Left lung (tissue), 4 donors: ENCODE measurements at regions not wholly inside any gene's neighbourhood (a gene's known extent, or its start where the extent isn't known, plus 50 kb on each side); places are given as distances from the start of the nearest gene placed in this dataset.

Experiments used
- ATAC-seq: fragments of 200-7000 bp; cut with Tn5 transposase; one replicate; pipeline ENCODE4 v1.9.1; 2020; ENCODE audit warnings: moderate library complexity
- DNase-seq, 4 donors: peaks; one replicate each; pipeline ENCODE4 v3.0.0-alpha.2; 2013 to 2020
- H3K27ac ChIP-seq, 2 donors: fragments of 200-600 bp; sonication (generic) in 1 of 2; one replicate each; pipeline versions ENCODE4 v1.5.0 to v1.8.0; 2020 to 2021
- H3K27me3 ChIP-seq, 2 donors: fragments of 200-600 bp; sonication (generic) in 1 of 2; one replicate each; pipeline versions ENCODE4 v1.5.0 to v1.8.0; 2020 to 2021
- H3K36me3 ChIP-seq, 2 donors: fragments of 200-600 bp; sonication (generic) in 1 of 2; one replicate each; pipeline versions ENCODE4 v1.5.0 to v1.8.0; 2020 to 2021
- H3K4me1 ChIP-seq, 2 donors: fragments of 200-600 bp; one replicate each; pipeline ENCODE4 v1.8.0; 2021
- H3K4me3 ChIP-seq, 2 donors: fragments of 200-600 bp; sonication (generic) in 1 of 2; one replicate each; pipeline versions ENCODE4 v1.5.0 to v1.8.0; 2020 to 2021; ENCODE audit warnings: mild to moderate bottlenecking in 1 of 2
- H3K9me3 ChIP-seq, 2 donors: fragments of 200-600 bp; sonication (generic) in 1 of 2; one replicate each; pipeline versions ENCODE4 v1.5.0 to v1.8.0; 2020 to 2021
- intact Hi-C, 2 donors: fragments of 100-400 bp; cut with DNase I; formaldehyde crosslinking; loops; one replicate each; pipeline versions ENCODE4 v1.11.2 to v1.14.2; 2022
- TF ChIP-seq, protein P1 (sequence below), 2 donors: fragments of 200-600 bp; sonication (generic) in 1 of 2; IDR thresholded peaks; one replicate each; pipeline versions ENCODE4 v1.5.0 to v1.8.0; 2021; ENCODE audit warnings: antibody characterized with exemption in 2 of 2
- donor health status: DM: no; HTN: yes; CAD: no.
- donor health status: DM: no; HTN: no; CAD: no.

DNA sequence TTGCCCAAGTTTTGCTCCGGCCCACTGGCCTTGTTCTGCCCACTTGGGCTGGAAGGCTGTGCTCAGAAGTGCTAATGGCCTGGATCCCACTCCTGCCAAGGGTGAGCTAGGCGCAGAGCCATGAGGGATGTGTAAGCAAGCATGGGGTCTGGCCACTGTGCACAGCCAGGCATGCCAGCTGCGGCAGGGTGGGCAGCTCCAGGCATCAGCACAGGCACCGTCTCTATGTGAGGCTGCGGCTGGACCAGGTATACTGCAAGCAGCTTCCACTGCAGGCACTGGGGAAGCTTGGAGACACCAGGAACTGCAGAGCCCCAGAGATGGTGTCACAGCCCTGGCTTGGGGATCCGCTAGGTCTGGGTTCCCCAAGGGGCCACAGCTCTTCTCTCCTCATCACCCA is 264.9 kb downstream of the LRIG3 start:
- no peaks in the 10 kb centered on the region for H3K4me1 ChIP-seq
- no peaks in the 10 kb centered on the region for H3K36me3 ChIP-seq
- DNase-seq (no peak), ATAC-seq (no peak)
- TF ChIP-seq, protein P1, sequence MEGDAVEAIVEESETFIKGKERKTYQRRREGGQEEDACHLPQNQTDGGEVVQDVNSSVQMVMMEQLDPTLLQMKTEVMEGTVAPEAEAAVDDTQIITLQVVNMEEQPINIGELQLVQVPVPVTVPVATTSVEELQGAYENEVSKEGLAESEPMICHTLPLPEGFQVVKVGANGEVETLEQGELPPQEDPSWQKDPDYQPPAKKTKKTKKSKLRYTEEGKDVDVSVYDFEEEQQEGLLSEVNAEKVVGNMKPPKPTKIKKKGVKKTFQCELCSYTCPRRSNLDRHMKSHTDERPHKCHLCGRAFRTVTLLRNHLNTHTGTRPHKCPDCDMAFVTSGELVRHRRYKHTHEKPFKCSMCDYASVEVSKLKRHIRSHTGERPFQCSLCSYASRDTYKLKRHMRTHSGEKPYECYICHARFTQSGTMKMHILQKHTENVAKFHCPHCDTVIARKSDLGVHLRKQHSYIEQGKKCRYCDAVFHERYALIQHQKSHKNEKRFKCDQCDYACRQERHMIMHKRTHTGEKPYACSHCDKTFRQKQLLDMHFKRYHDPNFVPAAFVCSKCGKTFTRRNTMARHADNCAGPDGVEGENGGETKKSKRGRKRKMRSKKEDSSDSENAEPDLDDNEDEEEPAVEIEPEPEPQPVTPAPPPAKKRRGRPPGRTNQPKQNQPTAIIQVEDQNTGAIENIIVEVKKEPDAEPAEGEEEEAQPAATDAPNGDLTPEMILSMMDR (IDR thresholded peaks at IDR 0.05) = no peak
- H3K9me3 ChIP-seq = peaks cover 0 to 19% of the 10 kb centered on the region in 2 donors
- no peak overlapping the region for H3K4me3 ChIP-seq
- intact Hi-C loops = no loop called here
- no peak overlapping the region for H3K27ac ChIP-seq
- H3K27me3 ChIP-seq = no peaks in the 10 kb centered on the region

DNA sequence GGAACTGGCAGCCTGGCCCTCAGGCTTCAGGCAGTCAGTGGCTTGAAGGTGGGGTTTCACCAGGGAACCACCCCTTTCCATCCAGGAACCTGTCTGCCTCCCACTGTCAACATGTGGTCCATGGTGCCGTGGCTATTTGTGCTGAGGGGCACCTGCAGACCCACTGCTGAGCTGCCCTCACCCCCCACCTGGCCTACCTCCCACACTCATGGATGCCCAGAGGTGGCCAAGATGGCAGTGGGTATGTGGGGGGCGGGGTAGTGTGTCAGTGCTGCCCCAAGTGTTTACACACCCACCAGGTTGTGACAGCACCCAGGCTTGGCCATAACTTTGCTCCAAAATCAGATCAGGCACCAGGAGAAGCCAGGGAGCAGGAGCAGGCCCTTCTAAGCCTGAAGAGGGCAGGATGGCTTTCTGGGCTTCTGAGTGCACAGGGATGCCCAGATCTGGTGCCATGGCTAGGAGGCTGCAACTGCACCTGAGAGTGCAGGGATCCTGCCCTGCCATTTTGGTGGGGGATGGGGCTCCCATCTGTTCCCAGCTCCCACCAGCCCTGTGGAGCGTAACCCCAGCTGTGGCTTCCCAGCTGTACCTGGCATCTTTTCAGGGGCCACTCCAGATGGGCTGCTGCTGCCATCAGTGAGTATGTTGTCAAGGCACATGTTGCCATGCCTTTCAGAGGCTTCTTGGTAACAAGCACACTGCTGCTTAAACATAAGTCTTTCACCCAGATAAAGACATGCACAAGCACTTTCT is 263.9 kb downstream of the LRIG3 start:
- Histone ChIP-seq H3K4me3 (no peak overlapping the region), H3K27me3 (no peaks in the 10 kb centered on the region), H3K27ac (no peak overlapping the region), H3K36me3 (no peaks in the 10 kb centered on the region), H3K4me1 (no peaks in the 10 kb centered on the region), H3K9me3 (peaks cover 0 to 19% of the 10 kb centered on the region in 2 donors)
- ATAC-seq (no peak), DNase-seq (no peak)
- intact Hi-C loops = no loop called here
- TF ChIP-seq, protein P1 (IDR thresholded peaks at IDR 0.05) = no peak

DNA sequence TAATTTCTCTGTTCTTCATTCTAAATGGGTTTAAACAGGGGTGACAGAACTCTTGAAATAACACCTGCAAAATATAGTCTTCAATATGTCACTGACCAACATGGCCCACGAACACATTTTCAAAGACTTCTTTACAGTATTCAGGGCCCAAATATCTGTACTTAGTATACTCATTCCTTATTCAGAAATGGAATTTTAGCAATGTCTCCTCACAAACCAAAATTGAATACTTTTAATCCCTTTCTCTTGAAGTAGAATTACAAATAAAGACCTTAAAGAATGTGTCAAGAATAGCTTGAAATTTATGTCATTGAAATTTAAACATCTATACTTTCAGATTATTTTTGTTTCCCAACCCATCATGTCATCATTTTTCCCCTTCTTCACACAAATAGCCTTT is 263.1 kb downstream of the LRIG3 start:
- intact Hi-C loops = no loop called here
- Histone ChIP-seq H3K27me3 (no peaks in the 10 kb centered on the region), H3K4me3 (no peak overlapping the region), H3K4me1 (no peaks in the 10 kb centered on the region), H3K27ac (no peak overlapping the region), H3K36me3 (no peaks in the 10 kb centered on the region), H3K9me3 (peaks cover 0 to 19% of the 10 kb centered on the region in 2 donors)
- ATAC-seq (no peak), DNase-seq (no peak)
- TF ChIP-seq, protein P1 (IDR thresholded peaks at IDR 0.05) = no peak

DNA sequence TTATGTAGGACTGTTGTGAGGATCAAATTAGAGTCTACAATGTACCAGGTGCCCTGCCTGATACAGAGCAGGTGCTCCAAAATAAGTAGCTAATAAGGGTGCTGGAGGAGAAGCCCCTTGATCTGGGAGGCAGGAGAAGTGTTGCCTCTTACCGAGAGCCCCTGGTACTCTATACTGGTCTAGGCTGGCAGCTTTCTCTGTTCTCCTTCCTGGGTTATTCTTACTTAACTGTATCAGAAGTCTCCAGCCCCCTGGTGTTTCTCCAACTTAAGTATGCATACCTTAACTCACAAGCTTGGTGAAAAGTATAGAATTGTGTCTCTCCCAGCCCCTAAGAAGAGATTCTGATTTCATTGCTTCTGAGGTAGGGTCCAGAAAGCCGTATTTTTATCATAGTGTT is 254.9 kb downstream of the LRIG3 start:
- Histone ChIP-seq H3K36me3 (no peaks in the 10 kb centered on the region), H3K4me1 (no peaks in the 10 kb centered on the region), H3K4me3 (no peak overlapping the region), H3K9me3 (no peaks in the 10 kb centered on the region), H3K27me3 (no peaks in the 10 kb centered on the region), H3K27ac (no peak overlapping the region)
- TF ChIP-seq, protein P1 (IDR thresholded peaks at IDR 0.05) = no peak
- ATAC-seq (no peak), DNase-seq (no peak)
- intact Hi-C loops = no loop called here

DNA sequence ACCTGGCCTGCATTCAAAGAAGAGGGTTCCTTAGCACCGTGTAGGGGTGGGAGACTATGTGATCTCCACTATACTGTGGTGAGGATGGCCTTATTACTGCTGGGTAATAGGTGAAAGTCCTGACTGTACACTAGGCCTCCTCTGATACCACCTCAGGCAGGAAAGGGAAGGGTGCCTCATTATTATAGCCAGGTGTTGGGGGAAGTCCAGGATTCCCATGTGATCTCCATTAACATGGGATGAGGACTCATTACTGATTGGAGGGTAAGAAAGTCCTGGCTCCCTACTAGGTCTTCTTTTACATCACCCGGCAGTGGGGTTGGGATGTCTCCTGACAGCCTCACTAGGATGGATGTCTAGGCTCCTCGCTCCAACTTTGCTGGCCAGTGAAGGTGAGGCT is 252.1 kb downstream of the LRIG3 start:
- no peak overlapping the region for H3K27ac ChIP-seq
- no peaks in the 10 kb centered on the region for H3K4me1 ChIP-seq
- intact Hi-C loops = no loop called here
- no peaks in the 10 kb centered on the region for H3K36me3 ChIP-seq
- H3K27me3 ChIP-seq = no peaks in the 10 kb centered on the region
- no peaks in the 10 kb centered on the region for H3K9me3 ChIP-seq
- ATAC-seq = no peak
- no peak overlapping the region for H3K4me3 ChIP-seq
- no peak for DNase-seq
- TF ChIP-seq, protein P1 (IDR thresholded peaks at IDR 0.05) = no peak
